ENCODE measurements at regions not wholly inside any gene's neighbourhood (a gene's known extent, or its start where the extent isn't known, plus 50 kb on each side); places are given as distances from the start of the nearest gene placed in this dataset.

- no peak for TF ChIP-seq ATF2 (tag by site-specific recombination; IDR thresholded peaks at IDR 0.05; ENCODE audit: low read depth)
- no peak for TF ChIP-seq CTCF (tag by site-specific recombination; IDR thresholded peaks at IDR 0.05)
- no peak for TF ChIP-seq ZBTB10 (tag by site-specific recombination; IDR thresholded peaks at IDR 0.05)
- no peak for TF ChIP-seq ZBTB7A (tag by site-specific recombination; IDR thresholded peaks at IDR 0.05; ENCODE audit: low read depth)
- no peak for TF ChIP-seq ZNF670 (tag by site-specific recombination; IDR thresholded peaks at IDR 0.05; ENCODE audit: low read depth)
- no peak for TF ChIP-seq BCL11B (tag by site-specific recombination; IDR thresholded peaks at IDR 0.05; ENCODE audit: low read depth)
- TF ChIP-seq, protein P1, sequence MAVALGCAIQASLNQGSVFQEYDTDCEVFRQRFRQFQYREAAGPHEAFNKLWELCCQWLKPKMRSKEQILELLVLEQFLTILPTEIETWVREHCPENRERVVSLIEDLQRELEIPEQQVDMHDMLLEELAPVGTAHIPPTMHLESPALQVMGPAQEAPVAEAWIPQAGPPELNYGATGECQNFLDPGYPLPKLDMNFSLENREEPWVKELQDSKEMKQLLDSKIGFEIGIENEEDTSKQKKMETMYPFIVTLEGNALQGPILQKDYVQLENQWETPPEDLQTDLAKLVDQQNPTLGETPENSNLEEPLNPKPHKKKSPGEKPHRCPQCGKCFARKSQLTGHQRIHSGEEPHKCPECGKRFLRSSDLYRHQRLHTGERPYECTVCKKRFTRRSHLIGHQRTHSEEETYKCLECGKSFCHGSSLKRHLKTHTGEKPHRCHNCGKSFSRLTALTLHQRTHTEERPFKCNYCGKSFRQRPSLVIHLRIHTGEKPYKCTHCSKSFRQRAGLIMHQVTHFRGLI (tag by site-specific recombination; IDR thresholded peaks at IDR 0.05): no peak
- TF ChIP-seq SALL2 (tag by site-specific recombination; IDR thresholded peaks at IDR 0.05; ENCODE audit: borderline replicate concordance): no peak
These were observed 522.6 kb downstream of the TDRD15 start for GRCh38 chr2:21646345-21646744.

Measured in HEK293 (cell line).